AG09309 (cell line): ENCODE measurements at regions not wholly inside any gene's neighbourhood (a gene's known extent, or its start where the extent isn't known, plus 50 kb on each side); places are given as distances from the start of the nearest gene placed in this dataset.

Experiments used
- DNase-seq: peaks from one replicate; pipeline ENCODE4 v3.0.0-alpha.2; 2010; ENCODE audit warnings: low read depth
- H3K4me3 ChIP-seq: 2 replicates; pipeline ENCODE4 v1.5.1; 2011; ENCODE audit warnings: mild to moderate bottlenecking, low read depth, low read length, moderate library complexity; ENCODE audit not compliant: control insufficient read depth
- TF ChIP-seq, protein P1 (sequence below): IDR thresholded peaks from 2 replicates; pipeline ENCODE4 v1.5.1; 2011; ENCODE audit warnings: mild to moderate bottlenecking, low read depth, low read length, inconsistent platforms; ENCODE audit not compliant: insufficient read depth, control insufficient read depth; ENCODE audit errors: missing control alignments

DNA sequence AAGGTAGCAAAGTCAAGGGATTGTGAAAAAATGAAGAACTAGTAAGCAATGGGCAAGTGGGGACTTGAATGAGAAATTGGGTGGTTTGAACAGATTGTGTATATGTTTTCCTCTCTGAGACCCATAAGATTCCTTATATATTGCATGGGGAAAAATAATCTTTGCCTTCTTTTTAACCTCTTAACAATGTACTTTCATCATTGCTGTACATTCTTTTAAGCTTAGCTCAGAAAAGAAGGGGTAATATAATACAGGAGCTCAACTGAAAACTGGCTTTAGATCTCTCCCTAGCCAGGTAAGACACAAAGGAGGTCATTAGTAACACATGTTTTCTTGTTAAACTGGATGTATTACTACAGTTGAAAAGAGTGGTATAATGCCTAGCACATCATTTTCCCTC lies 287.2 kb downstream of the RNF144B start:
- no peak for DNase-seq

DNA sequence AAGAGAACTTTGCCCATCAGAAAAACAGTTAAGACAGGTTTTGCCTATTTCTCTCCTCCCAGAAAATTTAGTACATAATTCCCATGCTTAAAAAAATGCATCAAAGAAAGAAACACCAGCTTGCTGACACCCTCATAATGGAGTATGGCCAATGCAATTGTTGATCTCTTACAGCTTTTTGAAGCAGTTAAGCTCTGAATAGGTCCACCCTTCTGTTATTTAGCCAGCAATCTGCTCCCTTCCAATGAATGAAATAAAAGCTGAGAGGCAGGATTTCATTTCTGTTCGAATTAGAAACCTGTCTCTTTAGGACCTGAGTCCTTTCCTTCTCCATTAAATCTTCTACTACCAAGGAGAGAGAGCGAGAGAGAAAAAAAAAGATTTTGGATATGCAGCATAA lies 288.7 kb downstream of the RNF144B start:
- H3K4me3 ChIP-seq = no peak overlapping the region
- DNase-seq = no peak
- TF ChIP-seq, protein P1, sequence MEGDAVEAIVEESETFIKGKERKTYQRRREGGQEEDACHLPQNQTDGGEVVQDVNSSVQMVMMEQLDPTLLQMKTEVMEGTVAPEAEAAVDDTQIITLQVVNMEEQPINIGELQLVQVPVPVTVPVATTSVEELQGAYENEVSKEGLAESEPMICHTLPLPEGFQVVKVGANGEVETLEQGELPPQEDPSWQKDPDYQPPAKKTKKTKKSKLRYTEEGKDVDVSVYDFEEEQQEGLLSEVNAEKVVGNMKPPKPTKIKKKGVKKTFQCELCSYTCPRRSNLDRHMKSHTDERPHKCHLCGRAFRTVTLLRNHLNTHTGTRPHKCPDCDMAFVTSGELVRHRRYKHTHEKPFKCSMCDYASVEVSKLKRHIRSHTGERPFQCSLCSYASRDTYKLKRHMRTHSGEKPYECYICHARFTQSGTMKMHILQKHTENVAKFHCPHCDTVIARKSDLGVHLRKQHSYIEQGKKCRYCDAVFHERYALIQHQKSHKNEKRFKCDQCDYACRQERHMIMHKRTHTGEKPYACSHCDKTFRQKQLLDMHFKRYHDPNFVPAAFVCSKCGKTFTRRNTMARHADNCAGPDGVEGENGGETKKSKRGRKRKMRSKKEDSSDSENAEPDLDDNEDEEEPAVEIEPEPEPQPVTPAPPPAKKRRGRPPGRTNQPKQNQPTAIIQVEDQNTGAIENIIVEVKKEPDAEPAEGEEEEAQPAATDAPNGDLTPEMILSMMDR = no peak

More for the DNA sequence above, 287.2 kb downstream of the RNF144B start:
- TF ChIP-seq, protein P1 = no peak
- H3K4me3 ChIP-seq = no peak overlapping the region

DNA sequence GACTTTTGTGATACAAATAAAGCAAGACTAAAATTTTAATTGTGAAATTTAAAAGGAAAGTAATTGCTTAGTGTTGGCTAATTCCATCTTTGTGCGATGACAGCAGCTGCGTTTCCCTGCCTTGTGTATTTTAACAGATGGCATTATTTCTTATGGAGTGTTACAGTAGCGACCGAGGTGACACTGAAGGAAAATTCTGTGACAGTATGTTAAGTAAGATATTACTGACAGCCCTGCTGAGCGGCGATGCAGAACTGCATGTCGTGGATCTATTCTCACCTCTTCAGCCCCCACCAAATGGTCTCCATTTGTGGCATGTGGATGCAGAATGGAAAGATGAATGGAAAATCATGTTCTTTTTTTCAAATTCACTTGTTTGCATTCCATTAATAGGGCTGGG lies 289.4 kb downstream of the RNF144B start:
- TF ChIP-seq, protein P1 = no peak
- H3K4me3 ChIP-seq = no peak overlapping the region
- DNase-seq = no peak

DNA sequence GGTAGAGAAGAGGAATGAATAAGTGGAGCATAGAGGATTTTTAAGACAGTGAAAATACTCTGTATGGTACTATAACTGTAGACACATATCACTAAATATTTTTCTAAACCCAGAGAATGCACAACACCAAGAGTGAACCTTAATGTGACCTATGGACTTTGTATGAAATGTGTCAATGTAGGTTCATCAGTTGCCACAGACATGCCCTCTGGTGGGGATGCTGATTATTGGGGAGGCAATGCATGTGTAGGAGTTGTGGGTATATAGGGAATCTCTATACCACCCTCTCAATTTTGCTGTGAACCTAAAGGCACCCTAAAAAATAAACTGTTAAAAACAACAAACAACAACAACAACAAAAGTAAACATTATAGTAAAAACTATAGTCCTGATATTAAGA lies 293.7 kb downstream of the RNF144B start:
- TF ChIP-seq, protein P1 = peak; percentile 4
- no peak for DNase-seq
- H3K4me3 ChIP-seq = no peak overlapping the region

DNA sequence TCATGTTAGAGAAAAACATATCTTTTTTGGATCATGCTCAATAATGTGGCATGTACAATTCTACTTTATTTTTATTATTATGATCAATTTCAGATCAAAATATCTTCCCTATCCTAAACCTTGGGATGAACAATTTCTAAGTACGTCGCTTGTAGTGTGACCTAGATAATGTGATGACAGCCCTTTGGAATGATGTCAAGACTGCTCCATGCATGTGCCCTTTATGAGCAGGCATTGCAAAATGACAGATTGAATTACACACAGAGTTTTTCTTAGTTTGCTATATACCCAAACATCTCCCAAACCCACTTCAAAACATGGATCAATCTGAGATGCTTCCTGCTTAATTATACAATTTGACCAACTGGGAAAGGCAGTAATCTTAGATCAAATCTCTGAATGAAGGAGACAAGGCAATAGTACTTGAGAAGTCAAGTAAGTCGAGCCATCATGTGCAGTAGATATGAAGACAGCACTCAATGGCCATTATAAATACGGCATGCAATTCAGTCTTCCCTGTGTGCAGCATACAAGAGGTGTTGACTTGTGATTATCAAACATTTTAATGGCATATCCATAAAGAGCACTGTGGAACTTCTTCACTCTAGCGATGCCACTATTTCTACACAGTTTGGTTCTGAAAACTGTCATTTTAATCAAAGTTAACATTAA lies 294.8 kb downstream of the RNF144B start:
- TF ChIP-seq, protein P1 = no peak
- no peak overlapping the region for H3K4me3 ChIP-seq
- DNase-seq = no peak

DNA sequence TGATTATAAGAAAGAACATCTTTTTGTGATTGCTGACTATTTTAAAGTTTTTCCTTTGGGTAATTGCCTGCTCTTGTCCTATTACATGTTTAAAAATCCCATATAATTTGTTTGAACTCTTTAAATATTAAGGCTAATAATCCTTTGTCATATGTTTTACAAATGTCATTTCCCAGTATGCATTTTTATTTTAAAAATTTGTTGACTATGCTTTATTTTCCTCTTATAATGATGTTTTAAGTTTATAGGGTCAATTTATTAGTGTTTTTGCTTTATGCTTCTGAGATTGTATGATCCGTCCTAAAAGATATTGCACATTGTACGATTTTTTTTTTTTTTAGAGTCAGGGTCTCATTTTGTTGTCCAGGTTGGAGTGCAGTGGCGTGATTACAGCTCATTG lies 297.2 kb downstream of the RNF144B start:
- no peak overlapping the region for H3K4me3 ChIP-seq
- no peak for DNase-seq
- TF ChIP-seq, protein P1 = no peak
